ENCODE measurements at regions not wholly inside any gene's neighbourhood (a gene's known extent, or its start where the extent isn't known, plus 50 kb on each side); places are given as distances from the start of the nearest gene placed in this dataset.
A peak's percentile ranks its signal among the peaks of the same experiment; 100 is the strongest.

DNA sequence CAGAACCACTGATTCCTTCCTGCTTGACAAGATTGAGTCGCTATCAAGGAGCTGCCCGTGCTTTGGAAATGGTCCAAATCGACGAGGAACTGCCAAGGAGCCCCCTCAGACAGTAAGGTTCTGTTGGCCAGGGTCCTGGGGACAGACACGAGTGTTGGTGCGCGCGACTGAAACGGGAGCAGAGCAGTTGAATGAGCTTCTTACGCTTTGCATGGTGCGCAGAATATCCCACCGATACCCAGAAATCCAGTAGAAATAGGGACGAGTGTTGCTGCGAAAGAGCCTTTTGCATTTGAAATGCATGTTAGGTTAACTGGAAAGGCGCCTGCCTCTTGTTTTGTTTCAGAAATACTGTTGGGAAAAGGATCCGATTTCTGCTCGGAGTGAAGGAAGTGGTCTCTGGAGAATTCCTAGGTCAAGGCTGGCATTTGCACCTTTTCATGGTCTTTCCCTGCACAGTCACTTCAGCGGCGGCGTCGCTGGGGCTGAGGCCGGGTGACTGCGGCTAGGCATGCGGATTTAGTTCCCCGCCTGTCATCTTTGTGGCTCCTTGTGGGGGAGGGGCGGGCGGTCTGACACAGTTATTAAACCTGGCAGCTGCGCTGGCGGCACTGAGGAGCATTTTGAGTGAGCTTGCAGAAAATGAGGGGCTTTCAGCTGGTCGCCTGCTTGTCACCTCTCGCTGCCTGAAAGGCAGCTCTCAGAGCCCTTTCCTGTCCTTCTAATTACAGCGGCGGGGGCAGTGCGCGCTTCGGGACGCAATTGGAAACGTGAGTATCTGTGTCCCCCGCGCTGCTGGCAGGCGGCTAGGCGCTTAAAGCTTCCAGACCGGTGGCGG is 51.5 kb upstream of the TRIM2 start:
- Histone ChIP-seq H3K9me3 (ENCODE audit: control insufficient read depth, low read depth, low read length) (no peaks in the 10 kb centered on the region), H3K56ac (ENCODE audit: insufficient read length, low read depth, low read length) (no peak overlapping the region), H2BK15ac (ENCODE audit: low read depth, low read length) (no peak overlapping the region), H2BK120ac (ENCODE audit: low read depth, low read length, poor library complexity, severe bottlenecking) (no peak overlapping the region), H2BK5ac (ENCODE audit: insufficient read length, low read length) (no peak overlapping the region), H2AFZ (ENCODE audit: low read length) (no peak overlapping the region), H3K4ac (ENCODE audit: low read depth, low read length) (no peak overlapping the region), H2BK20ac (ENCODE audit: low read depth, low read length, poor library complexity, severe bottlenecking) (no peak overlapping the region), H2BK12ac (ENCODE audit: insufficient read length, low read depth, low read length) (no peak overlapping the region), H3K79me2 (ENCODE audit: insufficient read depth, low read length) (no peaks in the 10 kb centered on the region), H3K4me2 (ENCODE audit: insufficient read depth, insufficient read length, low read length) (peak overlapping the region; percentile 94), H3K14ac (ENCODE audit: insufficient read depth, low read length) (peak overlapping the region; percentile 74; the same call in 1 of the 2 replicates), H2AK5ac (ENCODE audit: insufficient read length, low read length) (no peak overlapping the region), H4K91ac (ENCODE audit: insufficient read length, low read depth, low read length) (no peak overlapping the region), H3K27me3 (ENCODE audit: insufficient read depth, low read length) (peaks cover 16% of the 10 kb centered on the region; the same call in 1 of the 2 replicates), H3K4me1 (ENCODE audit: insufficient read depth, low read length) (no peaks in the 10 kb centered on the region), H3K79me1 (ENCODE audit: insufficient read depth, low read depth, low read length, poor library complexity, severe bottlenecking) (no peaks in the 10 kb centered on the region), H3K23me2 (ENCODE audit: insufficient read length, low read depth, low read length, poor library complexity, severe bottlenecking) (peaks cover 17% of the 10 kb centered on the region), H3K18ac (ENCODE audit: insufficient read length, low read depth, low read length) (no peak overlapping the region), H3T11ph (ENCODE audit: low read length) (no peak overlapping the region), H3K23ac (ENCODE audit: insufficient read length, low read depth, low read length) (no peak overlapping the region), H4K8ac (replicated peaks; ENCODE audit: insufficient read length, low read depth, low read length) (no peak overlapping the region), H4K20me1 (ENCODE audit: control insufficient read depth, insufficient read depth, insufficient read length) (no peaks in the 10 kb centered on the region), H3K27ac (ENCODE audit: insufficient read length, low read depth, low read length) (no peak overlapping the region), H4K5ac (ENCODE audit: insufficient read length, low read depth, low read length) (no peak overlapping the region), H3K9ac (ENCODE audit: extremely low read depth, insufficient read length, low read length) (no peak overlapping the region)
- H3K4me1 Mint-ChIP-seq: peaks cover 30 to 52% of the 10 kb centered on the region in 2 experiments
- peaks cover 71% of the 10 kb centered on the region for H3K27me3 Mint-ChIP-seq (ENCODE audit: low read depth)
- WGBS (ENCODE audit: extremely low coverage, insufficient read length, low lambda C conversion rate): no CpG with 5 or more reads among the region's 44 CpGs
- no peak overlapping the region; a peak in 2 of 7 replicates for H3K27ac Mint-ChIP-seq
- peak overlapping the region; percentile 69 to 83 for H3K4me3 Mint-ChIP-seq
- H3K9me3 Mint-ChIP-seq: peaks cover 0 to 5% of the 10 kb centered on the region in 2 experiments; a peak in 1 of 5 replicates
- no peak for DNase-seq
- H3K36me3 Mint-ChIP-seq (ENCODE audit: insufficient read depth in 1 of 3, low read depth in 3 of 3): no peaks in the 10 kb centered on the region
- no peak for TF ChIP-seq CTCF (conservative IDR thresholded peaks at IDR 0.05)

Measured in H9 (cell line).